ENCODE measurements at regions not wholly inside any gene's neighbourhood (a gene's known extent, or its start where the extent isn't known, plus 50 kb on each side); places are given as distances from the start of the nearest gene placed in this dataset.

DNA sequence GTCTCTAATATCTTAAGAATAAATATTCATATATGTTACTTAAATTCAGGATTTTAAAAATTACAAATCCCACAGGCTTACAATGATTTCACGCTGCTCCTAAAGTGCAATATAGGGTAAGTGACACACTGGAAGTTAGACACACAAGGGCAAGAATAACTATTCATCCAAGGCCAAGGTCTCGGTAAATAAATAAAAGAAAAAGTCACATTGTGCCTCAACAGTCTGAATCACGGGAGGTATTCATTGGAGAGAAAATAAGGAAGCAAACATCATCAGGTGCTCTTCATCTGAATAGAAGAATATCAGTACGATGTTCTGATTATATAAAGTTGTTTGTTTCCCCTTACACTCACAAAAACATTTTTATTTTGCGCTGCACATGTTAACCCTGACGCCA, 820.2 kb downstream of the TRIB2 start:
- DNase-seq (ENCODE audit: low spot score), result no peak

GRCh38 chr2:13537771-13538349, 821.1 kb downstream of the TRIB2 start:
- no peak for DNase-seq (ENCODE audit: low spot score)

DNA sequence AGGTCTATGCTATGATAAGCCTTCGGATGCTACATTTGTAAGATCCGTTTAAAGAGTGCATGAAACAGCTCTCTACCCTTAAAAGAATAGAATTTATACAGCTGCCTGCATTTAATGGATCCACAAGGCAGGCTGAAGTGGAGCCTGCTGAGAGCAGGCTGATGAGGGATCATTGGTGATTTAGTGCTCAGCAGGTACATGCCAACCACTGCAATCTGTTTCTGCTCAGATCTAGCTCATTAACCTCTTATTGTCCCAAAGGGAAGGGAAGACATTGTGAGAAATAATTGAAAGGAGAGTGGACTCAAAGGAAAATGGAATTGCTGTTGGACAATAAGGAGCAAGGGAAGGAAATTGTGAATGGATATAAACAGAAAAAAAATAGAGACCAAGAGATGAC, 822.6 kb downstream of the TRIB2 start:
- no peak for DNase-seq (ENCODE audit: low spot score)

GRCh38 chr2:13542061-13542460, 825.3 kb downstream of the TRIB2 start:
- no peak for DNase-seq (ENCODE audit: low spot score)

- no peak for DNase-seq (ENCODE audit: low spot score)
Observed at GRCh38 chr2:13542642-13543041, 825.9 kb downstream of the TRIB2 start.

GRCh38 chr2:13543550-13543949, 826.8 kb downstream of the TRIB2 start:
- DNase-seq (ENCODE audit: low spot score), result no peak

- DNase-seq (ENCODE audit: low spot score), result no peak
Observed at GRCh38 chr2:13545320-13545719, 828.6 kb downstream of the TRIB2 start.

GRCh38 chr2:13546131-13546530, 829.4 kb downstream of the TRIB2 start:
- no peak for DNase-seq (ENCODE audit: low spot score)

- no peak for DNase-seq (ENCODE audit: low spot score)
Observed at GRCh38 chr2:13550285-13551231, 833.8 kb downstream of the TRIB2 start.

GRCh38 chr2:13558368-13558767, 841.6 kb downstream of the TRIB2 start:
- no peak for DNase-seq (ENCODE audit: low spot score)

DNA sequence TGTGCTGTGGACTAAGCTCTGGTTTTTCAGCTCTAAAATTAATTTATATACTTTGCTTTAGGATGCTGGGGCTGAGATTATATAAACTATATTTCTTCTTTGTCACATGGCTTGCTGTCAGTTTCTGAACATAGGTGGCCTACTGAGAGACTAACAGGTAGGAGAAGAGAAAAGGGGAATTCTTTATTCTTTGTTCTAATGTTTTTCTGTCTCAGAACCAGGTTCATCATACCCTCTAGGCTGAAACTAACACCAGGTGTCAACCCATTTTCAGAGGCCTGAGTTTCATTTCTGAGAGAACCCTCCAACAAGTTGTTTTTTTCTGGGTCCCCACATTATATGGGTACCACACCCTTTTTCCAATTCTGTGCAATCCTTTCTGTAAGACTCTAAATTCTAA, 843.6 kb downstream of the TRIB2 start:
- DNase-seq (ENCODE audit: low spot score), result no peak

- no peak for DNase-seq (ENCODE audit: low spot score)
Observed at GRCh38 chr2:13572466-13572865, 855.7 kb downstream of the TRIB2 start.

- DNase-seq (ENCODE audit: low spot score), result no peak
Observed at GRCh38 chr2:13574831-13575230, 858.1 kb downstream of the TRIB2 start.

DNA sequence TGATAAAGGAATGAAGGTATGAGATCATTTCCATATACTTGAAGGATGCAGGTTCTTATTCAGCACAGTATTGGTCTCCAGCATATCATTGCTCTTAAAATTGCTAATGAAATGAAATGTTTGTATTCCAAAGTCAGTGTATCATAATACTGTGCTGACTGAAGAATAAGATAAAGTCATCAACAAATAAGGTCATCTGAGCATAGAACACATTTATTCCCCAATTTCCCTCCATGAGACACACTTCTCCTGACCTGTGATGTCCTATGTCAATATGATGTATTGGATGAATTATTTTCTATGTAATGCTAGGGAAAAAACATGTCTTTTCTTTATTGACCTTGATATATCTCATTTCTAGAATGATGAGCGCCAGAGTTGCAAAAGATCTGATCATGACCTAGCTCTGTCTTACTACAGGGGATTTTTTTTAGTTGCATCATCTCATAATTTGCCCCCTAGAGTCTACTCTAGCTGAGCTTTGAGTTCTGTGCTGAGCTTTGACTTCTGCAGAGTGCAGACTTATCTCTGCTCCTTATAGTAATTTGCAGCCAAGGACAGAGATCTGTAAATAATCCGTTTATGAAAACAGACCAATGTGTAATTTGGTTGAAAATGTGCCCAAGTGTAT, 859.8 kb downstream of the TRIB2 start:
- no peak for DNase-seq (ENCODE audit: low spot score)

DNA sequence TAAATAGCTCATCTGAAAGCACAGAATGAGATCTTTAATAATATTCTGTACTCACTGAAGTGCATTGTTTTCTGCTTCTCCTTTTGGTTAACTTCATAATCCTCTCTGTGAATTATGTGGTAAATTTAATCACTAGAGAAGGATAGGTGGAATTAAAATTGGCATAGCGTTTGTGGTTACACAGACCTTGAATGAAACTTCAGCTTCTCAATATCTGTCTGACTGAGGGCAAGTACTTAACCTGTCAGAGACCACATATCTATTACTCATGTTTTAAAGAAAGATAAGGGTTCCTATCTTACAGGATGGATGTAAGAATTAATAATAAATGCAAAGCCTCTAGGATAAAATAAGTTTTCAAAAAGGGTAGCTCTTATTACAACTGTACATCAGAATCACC, 861.8 kb downstream of the TRIB2 start:
- no peak for DNase-seq (ENCODE audit: low spot score)

GRCh38 chr2:13581471-13581870, 864.7 kb downstream of the TRIB2 start:
- DNase-seq (ENCODE audit: low spot score), result no peak

GRCh38 chr2:13583609-13584008, 866.9 kb downstream of the TRIB2 start:
- DNase-seq (ENCODE audit: low spot score), result no peak

DNA sequence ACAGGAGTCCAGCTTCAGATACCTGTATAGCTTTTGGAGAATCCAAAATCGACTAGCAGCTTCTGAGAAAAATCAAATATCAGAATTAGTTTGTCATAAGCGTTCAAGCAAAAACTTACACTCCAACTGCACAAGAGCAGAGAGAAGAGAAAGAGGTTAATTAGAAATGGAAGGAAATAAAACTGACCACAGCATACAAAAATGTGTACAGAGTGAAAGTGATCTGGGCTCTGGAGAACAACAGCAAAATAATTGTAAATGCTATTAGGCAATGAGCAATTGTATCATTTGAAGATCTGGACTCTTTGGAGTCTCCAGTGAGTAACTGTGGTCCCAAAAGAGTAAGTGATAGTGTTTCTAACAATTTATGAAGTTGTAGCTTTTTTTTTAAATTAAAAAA, 867.3 kb downstream of the TRIB2 start:
- no peak for DNase-seq (ENCODE audit: low spot score)

DNA sequence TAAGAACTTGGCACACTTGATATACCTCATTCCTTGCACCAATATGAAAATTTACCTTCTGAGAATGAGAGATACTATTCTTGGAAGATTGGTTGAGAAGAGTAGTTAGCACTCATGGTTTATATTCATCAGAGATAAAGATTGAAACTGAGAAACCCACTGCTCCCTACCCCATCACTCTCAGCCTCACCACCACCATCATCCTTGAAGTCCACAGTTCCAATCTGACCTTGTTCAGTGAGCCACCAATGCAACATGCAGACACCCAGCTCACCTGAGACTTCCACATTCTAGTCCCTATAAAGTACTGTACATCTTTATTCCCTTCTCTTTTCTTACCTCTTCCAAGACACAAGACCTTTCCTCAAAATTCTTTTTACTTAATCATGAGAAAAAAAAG, 869.0 kb downstream of the TRIB2 start:
- no peak for DNase-seq (ENCODE audit: low spot score)

- DNase-seq (ENCODE audit: low spot score), result no peak
Observed at GRCh38 chr2:13596233-13596632, 879.5 kb downstream of the TRIB2 start.

DNA sequence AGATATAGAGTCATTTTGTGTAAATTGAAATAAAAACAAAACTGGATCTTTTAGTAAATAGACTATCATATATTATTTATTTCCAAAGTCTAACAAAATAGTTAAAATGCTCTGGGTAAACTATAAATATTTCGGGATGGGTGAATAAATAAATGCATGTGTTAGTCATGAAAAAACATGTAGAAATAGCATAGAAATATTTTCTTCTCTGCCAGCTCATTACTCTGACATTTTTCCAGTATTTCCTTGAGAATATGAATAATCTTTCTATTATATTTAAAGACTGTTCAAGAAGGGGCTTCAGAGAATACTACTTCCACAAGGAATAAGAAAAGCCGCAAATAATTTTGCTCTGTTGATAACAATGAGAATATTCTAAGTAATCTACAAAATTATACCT, 880.4 kb downstream of the TRIB2 start:
- DNase-seq (ENCODE audit: low spot score), result no peak

- no peak for DNase-seq (ENCODE audit: low spot score)
Observed at GRCh38 chr2:13601506-13601905, 884.8 kb downstream of the TRIB2 start.

GRCh38 chr2:13604951-13605661, 888.4 kb downstream of the TRIB2 start:
- DNase-seq (ENCODE audit: low spot score), result no peak
